SU-DHL-6 (cell line): ENCODE measurements at regions not wholly inside any gene's neighbourhood (a gene's known extent, or its start where the extent isn't known, plus 50 kb on each side); places are given as distances from the start of the nearest gene placed in this dataset.

Experiments used
- H2AFZ ChIP-seq: fragments of 200-600 bp; sonication (generic); 2 replicates; pipeline ENCODE4 v1.6.1; 2014; ENCODE audit warnings: low read depth, mild to moderate bottlenecking, moderate library complexity, mixed read lengths, antibody characterized with exemption, low read length; ENCODE audit not compliant: severe bottlenecking
- H3F3A ChIP-seq: fragments of 200-600 bp; shearing (Covaris generic); 2 replicates; pipeline ENCODE4 v1.6.0; 2016; ENCODE audit warnings: antibody characterized with exemption, mild to moderate bottlenecking; ENCODE audit not compliant: insufficient read depth
- H3K27ac ChIP-seq: fragments of 200-600 bp; sonication (generic); 2 replicates; pipeline ENCODE4 v1.5.1; 2016; ENCODE audit warnings: low read depth, mild to moderate bottlenecking, low read length, moderate library complexity, mixed read lengths
- H3K27me3 ChIP-seq: fragments of 200-600 bp; sonication (generic), shearing (Covaris generic); 2 replicates; pipeline ENCODE4 v1.6.0; 2014; ENCODE audit warnings: mild to moderate bottlenecking, low read length
- H3K36me3 ChIP-seq: fragments of 200-600 bp; sonication (generic); 2 replicates; pipeline ENCODE4 v1.6.1; 2014; ENCODE audit warnings: mild to moderate bottlenecking, low read length, mixed read lengths
- H3K4me2 ChIP-seq: fragments of 300-600, 200-600 bp; shearing (Covaris generic), sonication (generic); 2 replicates; pipeline ENCODE4 v1.6.0; 2014; ENCODE audit warnings: low read length, low read depth, mild to moderate bottlenecking; ENCODE audit not compliant: poor library complexity, severe bottlenecking
- H3K4me3 ChIP-seq: fragments of 200-600 bp; sonication (generic); 2 replicates; pipeline ENCODE4 v1.5.1; 2014; ENCODE audit warnings: antibody characterized with exemption, low read length, mild to moderate bottlenecking, mixed read lengths; ENCODE audit not compliant: insufficient read depth, poor library complexity, severe bottlenecking
- H3K79me2 ChIP-seq: fragments of 200-600 bp; sonication (generic); 2 replicates; pipeline ENCODE4 v1.6.1; 2014; ENCODE audit warnings: mild to moderate bottlenecking, low read length, moderate library complexity; ENCODE audit not compliant: insufficient read depth
- H3K9ac ChIP-seq: fragments of 200-600 bp; sonication (generic); 2 replicates; pipeline ENCODE4 v1.7.0; 2014; ENCODE audit warnings: mild to moderate bottlenecking, low read length
- H3K9me2 ChIP-seq: fragments of 200-600 bp; sonication (generic); replicated peaks from 2 replicates; pipeline ENCODE4 v1.6.1; 2014; ENCODE audit warnings: low read length; ENCODE audit not compliant: insufficient read depth
- H3K9me3 ChIP-seq: fragments of 200-600 bp; sonication (generic); 2 replicates; pipeline ENCODE4 v1.6.1; 2014; ENCODE audit warnings: low read length, mixed read lengths; ENCODE audit not compliant: insufficient read depth
- H4K20me1 ChIP-seq: fragments of 200-600 bp; sonication (generic); 2 replicates; pipeline ENCODE4 v1.6.1; 2014; ENCODE audit warnings: low read depth, mild to moderate bottlenecking, antibody characterized with exemption, low read length, moderate library complexity, mixed read lengths
- EZH2phosphoT487 ChIP-seq: fragments of 200-600 bp; sonication (generic), shearing (Covaris generic); conservative IDR thresholded peaks from 2 replicates; pipeline ENCODE4 v1.6.1; 2018; ENCODE audit warnings: mild to moderate bottlenecking, antibody characterized with exemption, low read length, moderate library complexity, mixed read lengths
- TF ChIP-seq, protein P1 (sequence below): fragments of 200-600 bp; sonication (generic); IDR thresholded peaks from one replicate; pipeline ENCODE4 v1.5.1; 2017; ENCODE audit warnings: antibody characterized with exemption, mild to moderate bottlenecking, low read length, moderate library complexity; ENCODE audit not compliant: insufficient read depth, poor library complexity, severe bottlenecking

DNA sequence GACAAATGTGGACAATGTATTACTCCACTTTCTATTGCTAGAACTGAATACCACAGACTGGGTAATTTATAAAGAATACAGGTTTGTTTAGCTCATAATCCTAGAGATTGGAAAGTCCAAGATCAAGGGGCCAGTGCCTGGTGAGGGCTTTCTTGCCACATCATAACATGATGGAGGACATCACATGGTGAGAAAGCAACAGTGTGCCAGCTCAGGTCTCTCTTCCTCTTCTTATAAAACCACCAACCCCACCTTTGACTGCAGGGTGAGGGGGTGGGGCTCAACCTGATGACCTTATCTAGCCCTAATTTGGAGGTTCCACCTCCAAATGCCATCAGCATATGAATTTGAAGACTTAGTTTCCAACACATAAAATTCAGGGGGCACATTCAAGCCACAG is 105.7 kb upstream of the CXorf66 start:
- no peak for TF ChIP-seq EZH2phosphoT487
- TF ChIP-seq, protein P1, sequence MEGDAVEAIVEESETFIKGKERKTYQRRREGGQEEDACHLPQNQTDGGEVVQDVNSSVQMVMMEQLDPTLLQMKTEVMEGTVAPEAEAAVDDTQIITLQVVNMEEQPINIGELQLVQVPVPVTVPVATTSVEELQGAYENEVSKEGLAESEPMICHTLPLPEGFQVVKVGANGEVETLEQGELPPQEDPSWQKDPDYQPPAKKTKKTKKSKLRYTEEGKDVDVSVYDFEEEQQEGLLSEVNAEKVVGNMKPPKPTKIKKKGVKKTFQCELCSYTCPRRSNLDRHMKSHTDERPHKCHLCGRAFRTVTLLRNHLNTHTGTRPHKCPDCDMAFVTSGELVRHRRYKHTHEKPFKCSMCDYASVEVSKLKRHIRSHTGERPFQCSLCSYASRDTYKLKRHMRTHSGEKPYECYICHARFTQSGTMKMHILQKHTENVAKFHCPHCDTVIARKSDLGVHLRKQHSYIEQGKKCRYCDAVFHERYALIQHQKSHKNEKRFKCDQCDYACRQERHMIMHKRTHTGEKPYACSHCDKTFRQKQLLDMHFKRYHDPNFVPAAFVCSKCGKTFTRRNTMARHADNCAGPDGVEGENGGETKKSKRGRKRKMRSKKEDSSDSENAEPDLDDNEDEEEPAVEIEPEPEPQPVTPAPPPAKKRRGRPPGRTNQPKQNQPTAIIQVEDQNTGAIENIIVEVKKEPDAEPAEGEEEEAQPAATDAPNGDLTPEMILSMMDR, result no peak
- Histone ChIP-seq H3K4me3 (no peak overlapping the region), H2AFZ (no peak overlapping the region), H3K9me2 (no peaks in the 10 kb centered on the region), H3F3A (no peaks in the 10 kb centered on the region), H3K36me3 (no peaks in the 10 kb centered on the region), H4K20me1 (no peaks in the 10 kb centered on the region), H3K9me3 (no peaks in the 10 kb centered on the region), H3K79me2 (no peaks in the 10 kb centered on the region), H3K4me2 (no peak overlapping the region), H3K27me3 (no peaks in the 10 kb centered on the region), H3K9ac (no peak overlapping the region), H3K27ac (no peak overlapping the region)

DNA sequence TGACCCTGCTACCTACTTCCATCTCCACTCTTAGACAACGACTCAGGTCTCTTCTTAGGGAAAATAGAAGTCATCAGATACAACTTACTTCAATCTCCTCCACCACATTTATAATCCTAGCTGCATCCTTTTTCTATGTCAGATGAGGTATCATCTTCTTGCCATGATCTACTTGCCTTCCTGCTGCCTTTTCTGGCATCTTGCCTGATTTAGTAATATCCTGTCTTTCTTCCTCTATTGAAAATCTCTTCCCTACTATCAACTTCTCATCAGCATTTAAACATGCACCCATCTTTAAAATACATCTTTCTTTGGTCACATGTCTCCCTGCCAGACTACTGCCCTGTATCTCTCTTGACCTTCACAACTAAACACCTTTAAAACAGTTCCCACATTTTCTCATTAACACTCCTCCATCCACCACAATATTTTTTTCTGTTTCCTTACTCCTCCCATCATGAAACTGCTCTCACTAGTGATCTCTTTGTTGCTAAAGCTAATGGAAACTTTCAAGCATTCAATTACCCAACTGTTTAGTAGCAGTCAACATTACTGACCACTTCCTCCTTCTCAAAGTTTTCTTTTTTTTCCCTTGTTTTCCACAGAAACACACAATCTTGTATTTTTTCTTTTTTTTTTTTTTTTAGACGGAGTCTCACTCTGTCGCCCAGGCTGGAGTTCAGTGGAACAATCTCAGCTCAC is 100.8 kb upstream of the CXorf66 start:
- no peak overlapping the region for H2AFZ ChIP-seq
- no peaks in the 10 kb centered on the region for H3K27me3 ChIP-seq
- H3K27ac ChIP-seq, result no peak overlapping the region
- no peak overlapping the region for H3K4me2 ChIP-seq
- no peaks in the 10 kb centered on the region for H3K36me3 ChIP-seq
- no peak overlapping the region for H3K9ac ChIP-seq
- H3K4me3 ChIP-seq, result no peak overlapping the region
- no peak for TF ChIP-seq EZH2phosphoT487
- TF ChIP-seq, protein P1, result no peak
- no peaks in the 10 kb centered on the region for H3F3A ChIP-seq
- H3K9me3 ChIP-seq, result no peaks in the 10 kb centered on the region
- H4K20me1 ChIP-seq, result no peaks in the 10 kb centered on the region
- no peaks in the 10 kb centered on the region for H3K9me2 ChIP-seq
- no peaks in the 10 kb centered on the region for H3K79me2 ChIP-seq

DNA sequence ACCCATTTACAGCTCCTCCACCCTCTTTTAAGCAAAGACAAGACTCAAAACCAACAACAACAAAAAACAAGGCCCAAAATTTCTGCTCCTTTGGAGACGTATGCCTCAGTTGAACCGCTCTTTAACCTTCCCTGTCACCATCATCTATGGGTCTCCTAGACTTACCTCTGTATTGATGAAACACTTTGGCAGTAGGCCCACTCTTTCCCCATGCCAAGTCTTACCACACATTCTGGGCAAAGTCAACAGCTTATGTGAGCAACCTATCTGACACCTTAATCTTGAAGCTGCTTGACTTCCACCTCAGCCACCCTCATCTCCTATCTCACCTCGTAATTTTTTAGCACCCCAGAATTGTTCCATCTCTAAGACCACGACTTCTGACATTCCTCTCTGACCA is 99.7 kb upstream of the CXorf66 start:
- H2AFZ ChIP-seq, result no peak overlapping the region
- H3F3A ChIP-seq, result no peaks in the 10 kb centered on the region
- H4K20me1 ChIP-seq, result no peaks in the 10 kb centered on the region
- no peak overlapping the region for H3K9ac ChIP-seq
- no peak overlapping the region for H3K4me2 ChIP-seq
- no peak overlapping the region for H3K27ac ChIP-seq
- no peaks in the 10 kb centered on the region for H3K79me2 ChIP-seq
- no peaks in the 10 kb centered on the region for H3K9me2 ChIP-seq
- TF ChIP-seq EZH2phosphoT487, result no peak
- TF ChIP-seq, protein P1, result no peak
- H3K4me3 ChIP-seq, result no peak overlapping the region
- no peaks in the 10 kb centered on the region for H3K36me3 ChIP-seq
- no peaks in the 10 kb centered on the region for H3K27me3 ChIP-seq
- no peaks in the 10 kb centered on the region for H3K9me3 ChIP-seq
